GM23338 (cell line): ENCODE measurements at regions not wholly inside any gene's neighbourhood (a gene's known extent, or its start where the extent isn't known, plus 50 kb on each side); places are given as distances from the start of the nearest gene placed in this dataset.

Source experiments
- ATAC-seq: fragments of 200-7000 bp; cut with Tn5 transposase; 3 replicates; pipeline ENCODE4 v1.9.1; 2020
- DNase-seq: peaks from one replicate; pipeline ENCODE4 v3.0.0-alpha.2; 2015; ENCODE audit warnings: low spot score
- H2AFZ ChIP-seq: fragments of 200-600 bp; sonication (generic); 2 replicates; pipeline ENCODE4 v1.8.0; 2016; ENCODE audit warnings: antibody characterized with exemption, mild to moderate bottlenecking, moderate library complexity
- H3F3A ChIP-seq: fragments of 200-600 bp; sonication (generic); replicated peaks from 2 replicates; pipeline ENCODE4 v1.8.0; 2017; ENCODE audit warnings: antibody characterized with exemption, mixed run types, low read depth
- H3K27ac ChIP-seq: fragments of 200-600 bp; sonication (generic); 2 replicates; pipeline ENCODE4 v1.6.1; 2016; ENCODE audit warnings: low read depth
- H3K27me3 ChIP-seq: fragments of 200-600 bp; sonication (generic); 2 replicates; pipeline ENCODE4 v1.8.0; 2016; ENCODE audit warnings: mild to moderate bottlenecking, mixed run types, moderate library complexity; ENCODE audit not compliant: insufficient read depth
- H3K36me3 ChIP-seq: fragments of 200-600 bp; sonication (generic); 2 replicates; pipeline ENCODE4 v1.8.0; 2016; ENCODE audit warnings: mild to moderate bottlenecking; ENCODE audit not compliant: insufficient read depth
- H3K4me1 ChIP-seq: fragments of 200-600 bp; sonication (generic); 2 replicates; pipeline ENCODE4 v1.8.0; 2016; ENCODE audit warnings: mild to moderate bottlenecking, moderate library complexity; ENCODE audit not compliant: insufficient read depth
- H3K4me2 ChIP-seq: fragments of 200-600 bp; sonication (generic); 2 replicates; pipeline ENCODE4 v1.7.1; 2017; ENCODE audit warnings: mixed run types
- H3K4me3 ChIP-seq: fragments of 200-600 bp; sonication (generic); 2 replicates; pipeline ENCODE4 v1.6.1; 2016; ENCODE audit warnings: mixed run types
- H3K79me2 ChIP-seq: fragments of 200-600 bp; sonication (generic); replicated peaks from 2 replicates; pipeline ENCODE4 v1.8.0; 2017; ENCODE audit warnings: mild to moderate bottlenecking; ENCODE audit not compliant: insufficient read depth
- H3K9me2 ChIP-seq: fragments of 200-600 bp; sonication (generic); 2 replicates; pipeline ENCODE4 v1.8.0; 2017; ENCODE audit not compliant: insufficient read depth
- H4K20me1 ChIP-seq: fragments of 200-600 bp; sonication (generic); replicated peaks from 2 replicates; pipeline ENCODE4 v1.8.0; 2017; ENCODE audit warnings: mild to moderate bottlenecking; ENCODE audit not compliant: insufficient read depth
- H3K27ac Mint-ChIP-seq: 2 replicates; pipeline ENCODE4 v1.8.0; 2020; ENCODE audit warnings: inconsistent platforms, mild to moderate bottlenecking, moderate library complexity, mixed read lengths
- H3K27me3 Mint-ChIP-seq: 3 replicates; pipeline ENCODE4 v1.8.0; 2022; ENCODE audit warnings: low read depth, mild to moderate bottlenecking, moderate library complexity, mixed read lengths, inconsistent platforms; ENCODE audit not compliant: insufficient read depth, poor library complexity
- H3K36me3 Mint-ChIP-seq: 3 replicates; pipeline ENCODE4 v1.8.0; 2021; ENCODE audit warnings: low read depth, mild to moderate bottlenecking, inconsistent platforms, moderate library complexity, mixed read lengths
- H3K4me1 Mint-ChIP-seq: 3 replicates; pipeline ENCODE4 v1.8.0; 2020; ENCODE audit warnings: mild to moderate bottlenecking, inconsistent platforms, mixed read lengths
- H3K4me3 Mint-ChIP-seq: 3 replicates; pipeline ENCODE4 v1.8.0; 2021; ENCODE audit warnings: moderate library complexity, mild to moderate bottlenecking, inconsistent platforms, mixed read lengths
- H3K9me3 Mint-ChIP-seq: 3 replicates; pipeline ENCODE4 v1.8.0; 2020; ENCODE audit warnings: moderate library complexity, mild to moderate bottlenecking, inconsistent platforms, mixed read lengths
- CREB1 ChIP-seq: fragments of 250-450 bp; sonication (Bioruptor Pico); IDR thresholded peaks from 2 replicates; pipeline ENCODE4 v1.5.0; 2020; ENCODE audit warnings: low read depth, mild to moderate bottlenecking, moderate library complexity
- CTCF ChIP-seq, 2 experiments: fragments of 200-600 bp in 1 of 2; sonication (generic) in 1 of 2; conservative IDR thresholded peaks; 2 replicates each; pipeline versions ENCODE4 v1.5.1 to v1.6.1; 2016 to 2017; ENCODE audit warnings: antibody characterized with exemption in 2 of 2, low read depth in 2 of 2, mild to moderate bottlenecking in 2 of 2, moderate library complexity in 1 of 2
- ETS1 ChIP-seq: IDR thresholded peaks from 2 replicates; pipeline ENCODE4 v1.6.1; 2016; ENCODE audit warnings: antibody characterized with exemption
- EZH2 ChIP-seq: fragments of 200-600 bp; sonication (generic); IDR thresholded peaks from one replicate; pipeline ENCODE4 v1.8.0; 2017; ENCODE audit warnings: antibody characterized with exemption, mild to moderate bottlenecking, low read depth; ENCODE audit not compliant: unreplicated experiment
- EZH2phosphoT487 ChIP-seq: fragments of 200-600 bp; sonication (generic); IDR thresholded peaks from one replicate; pipeline ENCODE4 v1.8.1; 2018; ENCODE audit warnings: antibody characterized with exemption; ENCODE audit not compliant: unreplicated experiment
- JUNB ChIP-seq: IDR thresholded peaks from one replicate; pipeline ENCODE4 v1.6.1; 2016; ENCODE audit warnings: antibody characterized with exemption; ENCODE audit not compliant: unreplicated experiment
- NANOG ChIP-seq: IDR thresholded peaks from 2 replicates; pipeline ENCODE4 v1.6.1; 2016; ENCODE audit warnings: antibody characterized with exemption, borderline replicate concordance
- POLR2AphosphoS5 ChIP-seq: IDR thresholded peaks from 2 replicates; pipeline ENCODE4 v1.6.1; 2016; ENCODE audit warnings: antibody characterized with exemption, low read depth
- REST ChIP-seq: IDR thresholded peaks from one replicate; pipeline ENCODE4 v1.6.1; 2018; ENCODE audit warnings: antibody characterized with exemption; ENCODE audit not compliant: unreplicated experiment
- STAT1 ChIP-seq: IDR thresholded peaks from one replicate; pipeline ENCODE4 v1.6.1; 2016; ENCODE audit warnings: antibody characterized with exemption; ENCODE audit not compliant: unreplicated experiment
- ZNF114 ChIP-seq: fragments of 250-450 bp; sonication (Bioruptor Pico); IDR thresholded peaks from 2 replicates; pipeline ENCODE4 v1.5.0; 2020; ENCODE audit warnings: mild to moderate bottlenecking, moderate library complexity

GRCh38 chr7:10268034-10268433 is 705.6 kb upstream of the PHF14 start (continued):
- TF ChIP-seq POLR2AphosphoS5 (no peak), EZH2phosphoT487 (no peak), ZNF114 (no peak), EZH2 (no peak), REST (no peak)

- ATAC-seq (no peak), DNase-seq (no peak)
- Histone ChIP-seq H4K20me1 (no peaks in the 10 kb centered on the region), H3K4me1 (no peaks in the 10 kb centered on the region), H3K27ac (no peak overlapping the region), H3K27me3 (no peaks in the 10 kb centered on the region), H3K36me3 (no peaks in the 10 kb centered on the region), H3F3A (no peaks in the 10 kb centered on the region), H3K4me3 (no peak overlapping the region), H3K4me2 (no peak overlapping the region), H3K79me2 (no peaks in the 10 kb centered on the region), H3K9me2 (no peaks in the 10 kb centered on the region), H2AFZ (no peak overlapping the region)
- no peaks in the 10 kb centered on the region for H3K36me3 Mint-ChIP-seq
- H3K27me3 Mint-ChIP-seq: no peaks in the 10 kb centered on the region
- no peaks in the 10 kb centered on the region for H3K4me1 Mint-ChIP-seq
- no peak overlapping the region for H3K4me3 Mint-ChIP-seq
- H3K27ac Mint-ChIP-seq: no peak overlapping the region
- peaks cover 4% of the 10 kb centered on the region; the same call in 1 of the 3 replicates for H3K9me3 Mint-ChIP-seq
- no peak for TF ChIP-seq ETS1
- TF ChIP-seq EZH2: no peak
- TF ChIP-seq NANOG: no peak
- TF ChIP-seq ZNF114: no peak
- TF ChIP-seq EZH2phosphoT487: no peak
- no peak for TF ChIP-seq POLR2AphosphoS5
- TF ChIP-seq JUNB: no peak
- no peak for TF ChIP-seq CREB1
- no peak for TF ChIP-seq STAT1
- TF ChIP-seq CTCF (conservative IDR thresholded peaks at IDR 0.05; ENCODE audit: low read depth in 2 of 2): no peak
- no peak for TF ChIP-seq REST
Observed at GRCh38 chr7:10282909-10283308, 690.8 kb upstream of the PHF14 start.
